Panc1 (cell line): ENCODE measurements at regions not wholly inside any gene's neighbourhood (a gene's known extent, or its start where the extent isn't known, plus 50 kb on each side); places are given as distances from the start of the nearest gene placed in this dataset.

ENCODE experiments used
- ATAC-seq: fragments of 200-7000 bp; cut with Tn5 transposase; 2 replicates; pipeline ENCODE4 v1.9.1; 2020; ENCODE audit warnings: mild to moderate bottlenecking, moderate library complexity
- BruUV-seq: library from RNA; stranded (reverse); fragments of 400-500 nt; replicated peaks from 2 replicates; lab custom pipeline; 2021; lab: Mats Ljungman, UMichigan
- CTCF ChIA-PET: fragments of 300-600 bp; sonication (Branson Sonifier 250); formaldehyde crosslinking; loops from one replicate; lab custom pipeline; 2022; ENCODE audit warnings: antibody characterized with exemption; lab: Charles Lee
- POLR2A ChIA-PET: fragments of 300-600 bp; sonication (Branson Sonifier 250); formaldehyde crosslinking; loops from one replicate; lab custom pipeline; 2022; ENCODE audit warnings: antibody characterized with exemption; lab: Charles Lee
- DNase-seq: peaks from one replicate; pipeline ENCODE4 v3.0.0-alpha.2; 2010; ENCODE audit warnings: low read depth, low spot score
- H3K27ac ChIP-seq: 2 replicates; pipeline ENCODE4 v1.5.1; 2011; ENCODE audit warnings: mild to moderate bottlenecking, low read length, inconsistent platforms
- H3K27me3 ChIP-seq: fragments of 200-500 bp; sonication (Bioruptor generic); 2 replicates; pipeline ENCODE4 v1.6.0; 2014; ENCODE audit warnings: low read length, inconsistent platforms; ENCODE audit not compliant: control insufficient read depth, insufficient read depth
- H3K36me3 ChIP-seq: fragments of 200-500 bp; sonication (Bioruptor generic); 2 replicates; pipeline ENCODE4 v1.5.1; 2014; ENCODE audit warnings: inconsistent platforms, mild to moderate bottlenecking, low read length, moderate library complexity; ENCODE audit not compliant: control insufficient read depth, insufficient read depth
- H3K4me1 ChIP-seq: 2 replicates; pipeline ENCODE4 v1.5.1; 2011; ENCODE audit warnings: inconsistent platforms, mild to moderate bottlenecking, low read length, moderate library complexity; ENCODE audit not compliant: control insufficient read depth, insufficient read depth
- H3K4me3 ChIP-seq, 2 experiments: 2 replicates each; pipeline ENCODE4 v1.5.1; 2011 to 2012; ENCODE audit warnings: low read depth in 2 of 2, low read length in 2 of 2, mild to moderate bottlenecking in 2 of 2, inconsistent platforms in 1 of 2, moderate library complexity in 1 of 2
- H3K9me3 ChIP-seq: fragments of 200-500 bp; sonication (Bioruptor generic); 2 replicates; pipeline ENCODE4 v1.5.1; 2014; ENCODE audit warnings: low read depth, mild to moderate bottlenecking, inconsistent platforms, low read length, moderate library complexity; ENCODE audit not compliant: control insufficient read depth, insufficient read depth
- CTCF ChIP-seq: fragments of 450-650 bp; IDR thresholded peaks from 2 replicates; pipeline ENCODE4 v1.5.1; 2017; ENCODE audit warnings: mild to moderate bottlenecking
- POLR2AphosphoS5 ChIP-seq: IDR thresholded peaks from 2 replicates; pipeline ENCODE4 v1.6.1; 2012; ENCODE audit warnings: mild to moderate bottlenecking, low read depth, low read length, moderate library complexity
- REST ChIP-seq, 2 experiments: IDR thresholded peaks; 2 replicates each; pipeline ENCODE4 v1.6.1; 2011 to 2012; ENCODE audit warnings: low read depth in 2 of 2, control low read depth in 1 of 2, low read length in 1 of 2, mild to moderate bottlenecking in 1 of 2, moderate library complexity in 1 of 2; ENCODE audit not compliant: insufficient read depth in 1 of 2
- SIN3A ChIP-seq: IDR thresholded peaks from 2 replicates; pipeline ENCODE4 v1.6.1; 2012; ENCODE audit warnings: low read depth, mild to moderate bottlenecking, low read length, moderate library complexity, borderline replicate concordance; ENCODE audit not compliant: insufficient read depth
- TCF7L2 ChIP-seq: IDR thresholded peaks from 2 replicates; pipeline ENCODE4 v1.6.1; 2011; ENCODE audit warnings: mild to moderate bottlenecking, low read depth, low read length, inconsistent platforms
- in situ Hi-C: cut with HindIII; loops from 2 replicates; pipeline ENCODE4 v1.10.0; 2016; ENCODE audit warnings: low sequenced_read_pairs, low pct_unique_long_range_greater_than_20kb
- intact Hi-C: fragments of 100-400 bp; cut with micrococcal nuclease; formaldehyde crosslinking; loops from one replicate; pipeline ENCODE4 v1.10.0; 2022; ENCODE audit not compliant: unreplicated experiment

- POLR2A ChIA-PET = no interaction called here
- Histone ChIP-seq H3K36me3 (no peaks in the 10 kb centered on the region), H3K4me3 (no peak overlapping the region), H3K27ac (no peak overlapping the region), H3K9me3 (no peaks in the 10 kb centered on the region), H3K27me3 (peaks cover 3% of the 10 kb centered on the region), H3K4me1 (no peaks in the 10 kb centered on the region)
- CTCF ChIA-PET = no interaction called here
- intact Hi-C loops = no loop called here
- in situ Hi-C loops = no loop called here
- BruUV-seq = no TSS peak
- DNase-seq (no peak), ATAC-seq (no peak)
- TF ChIP-seq TCF7L2 = no peak
- TF ChIP-seq REST (IDR thresholded peaks at IDR 0.05; ENCODE audit: insufficient read depth in 1 of 2, low read depth in 2 of 2, low read length in 1 of 2) = no peak
- TF ChIP-seq CTCF = no peak
- no peak for TF ChIP-seq POLR2AphosphoS5
- no peak for TF ChIP-seq SIN3A
Observed at GRCh38 chr21:41100826-41101550, 67.0 kb upstream of the BACE2 start.

- intact Hi-C loops (no loop called here), in situ Hi-C loops (no loop called here)
- no peaks in the 10 kb centered on the region for H3K36me3 ChIP-seq
- H3K9me3 ChIP-seq = no peaks in the 10 kb centered on the region
- no peak for DNase-seq
- ATAC-seq = no peak
- H3K4me3 ChIP-seq = no peak overlapping the region
- POLR2A ChIA-PET = no interaction called here
- H3K4me1 ChIP-seq = no peaks in the 10 kb centered on the region
- peaks cover 3% of the 10 kb centered on the region for H3K27me3 ChIP-seq
- TF ChIP-seq POLR2AphosphoS5 = no peak
- TF ChIP-seq REST (IDR thresholded peaks at IDR 0.05; ENCODE audit: insufficient read depth in 1 of 2, low read depth in 2 of 2, low read length in 1 of 2) = no peak
- TF ChIP-seq TCF7L2 = no peak
- TF ChIP-seq CTCF = no peak
- TF ChIP-seq SIN3A = no peak
- no peak overlapping the region for H3K27ac ChIP-seq
- CTCF ChIA-PET = no interaction called here
- BruUV-seq = no TSS peak
Observed at GRCh38 chr21:41102281-41102680, 65.7 kb upstream of the BACE2 start.
